ENCODE measurements at regions not wholly inside any gene's neighbourhood (a gene's known extent, or its start where the extent isn't known, plus 50 kb on each side); places are given as distances from the start of the nearest gene placed in this dataset.

GRCh38 chr7:26011039-26011696 is 140.8 kb upstream of the NFE2L3 start:
- DNase-seq = no peak

GRCh38 chr7:26013551-26014083 is 138.4 kb upstream of the NFE2L3 start:
- peak; percentile 35 for DNase-seq

DNA sequence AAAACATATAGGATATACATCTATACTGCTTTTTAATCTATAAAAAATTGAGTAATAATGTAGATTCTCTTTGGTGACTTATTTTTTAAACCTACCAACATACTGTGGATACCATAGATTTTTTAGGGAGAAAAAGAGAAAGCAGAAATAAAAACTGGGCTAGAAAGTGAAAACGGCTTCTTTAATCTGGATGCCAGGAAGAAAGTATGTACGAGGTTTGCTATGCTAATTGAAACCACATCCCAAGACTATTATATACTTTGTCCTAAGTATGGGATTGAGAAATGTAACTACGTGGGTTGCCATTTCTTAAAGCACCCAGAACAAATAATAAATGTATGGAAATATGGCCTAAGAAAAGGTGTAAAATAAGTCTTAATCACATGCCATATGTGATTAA is 129.0 kb upstream of the NFE2L3 start:
- DNase-seq = no peak

DNA sequence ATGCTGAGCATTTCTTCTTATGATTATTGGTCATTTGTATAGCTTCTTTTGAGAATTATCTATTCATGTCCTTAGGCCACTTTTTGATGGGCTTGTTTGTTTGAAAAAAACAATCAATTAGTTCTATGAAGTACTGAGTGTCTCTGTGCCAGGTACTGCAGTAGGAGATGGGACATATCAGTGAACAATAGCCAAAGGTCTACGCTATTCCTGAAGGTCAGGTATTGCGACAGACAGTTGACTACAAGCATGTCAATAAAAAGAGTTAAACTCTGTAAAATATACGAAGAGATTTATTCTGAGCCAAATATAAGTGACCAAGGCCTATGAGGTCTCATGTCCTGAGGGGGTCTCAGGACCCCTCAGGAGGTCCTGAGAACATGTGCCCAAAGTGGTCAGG is 122.1 kb upstream of the NFE2L3 start:
- DNase-seq = no peak

DNA sequence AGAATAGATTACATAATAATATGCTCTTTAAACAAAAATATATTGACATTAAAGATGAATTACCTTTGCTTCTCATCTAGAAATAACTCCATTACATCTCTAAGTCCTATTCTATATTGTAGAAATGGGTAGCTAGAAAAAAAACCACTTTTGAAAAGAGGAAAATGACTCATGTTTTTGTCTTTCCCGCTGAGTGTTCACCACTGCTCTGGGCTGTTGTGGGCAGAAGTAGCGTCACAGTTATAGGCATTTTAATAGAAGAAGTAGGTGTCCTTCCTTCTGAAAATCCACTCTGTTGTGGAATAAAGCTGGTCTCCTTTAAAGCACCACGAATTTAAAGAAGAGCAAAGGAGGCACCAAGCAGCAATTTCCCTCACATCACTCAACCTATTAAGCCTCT is 117.6 kb upstream of the NFE2L3 start:
- no peak for DNase-seq

DNA sequence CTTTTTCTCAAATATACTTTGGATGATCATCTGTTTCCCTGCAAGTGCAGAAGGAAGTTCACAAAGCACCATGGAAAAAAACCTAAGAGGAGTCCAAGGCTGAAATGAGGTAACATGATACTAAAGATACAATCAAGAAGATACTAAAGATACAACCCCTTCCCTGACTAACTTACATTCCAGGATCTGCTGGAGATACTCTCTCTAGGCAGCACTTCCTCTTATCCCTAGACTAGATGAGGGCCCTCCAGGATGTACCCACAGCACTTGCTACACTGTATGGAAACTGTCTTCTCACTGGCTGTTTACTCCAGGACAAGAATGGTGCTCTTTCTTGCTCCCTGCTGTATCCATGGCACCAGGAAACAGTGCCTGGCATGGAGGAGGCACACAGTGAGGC is 116.4 kb upstream of the NFE2L3 start:
- no peak for DNase-seq

DNA sequence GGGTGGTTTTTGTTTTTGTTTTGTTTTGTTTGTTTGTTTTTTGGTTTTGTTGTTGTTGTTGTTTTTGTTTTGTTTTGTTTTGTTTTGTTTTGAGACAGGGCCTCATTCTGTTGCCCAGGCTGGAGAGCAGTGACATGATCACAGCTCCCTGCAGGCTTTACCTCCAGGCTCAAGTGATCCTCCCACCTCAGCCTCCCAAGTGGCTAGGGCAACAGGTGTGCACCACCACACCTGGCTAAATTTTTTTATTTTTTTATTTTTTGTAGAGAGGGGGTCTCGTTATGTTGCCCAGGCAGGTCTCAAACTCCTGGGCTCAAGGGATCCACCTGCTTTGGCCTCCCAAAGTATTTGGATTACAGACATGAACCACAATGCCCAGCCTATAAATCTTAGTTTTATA is 115.9 kb upstream of the NFE2L3 start:
- no peak for DNase-seq

DNA sequence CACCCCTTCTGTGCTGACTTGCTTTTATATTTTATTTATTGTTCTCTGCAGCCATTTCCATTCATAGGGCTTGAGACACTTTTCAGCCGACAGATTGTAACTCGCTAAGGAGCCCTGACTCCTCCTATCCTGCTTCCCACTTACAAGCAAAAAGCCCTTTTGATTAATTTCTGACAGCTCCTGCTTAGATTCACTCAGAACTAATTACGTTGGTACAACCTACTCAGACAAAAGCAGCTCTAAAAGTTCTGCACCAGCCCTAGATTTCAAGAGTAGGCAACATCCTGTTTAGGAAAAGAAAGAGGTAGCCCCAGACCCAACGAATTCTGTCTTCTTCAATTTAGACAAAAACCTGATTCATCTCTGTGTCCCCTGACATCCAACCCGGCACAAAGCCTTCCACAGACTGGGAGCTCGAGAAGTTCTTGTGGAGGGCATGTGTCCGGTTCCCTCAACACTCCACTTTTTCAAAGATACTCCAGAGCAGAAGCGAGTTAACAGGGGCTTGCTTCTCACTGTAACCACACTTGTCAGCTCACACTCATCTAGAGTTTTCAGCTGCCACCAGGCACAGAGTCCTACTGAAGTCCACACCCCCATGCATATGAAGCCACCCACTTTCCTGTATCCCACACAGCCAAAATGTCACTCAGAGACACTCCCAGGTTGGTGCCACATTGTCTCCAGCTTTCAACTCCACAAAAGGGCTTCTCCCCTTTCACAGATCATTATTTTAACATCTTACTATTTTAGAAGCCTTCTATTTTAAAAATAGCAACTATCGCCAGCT is 113.6 kb upstream of the NFE2L3 start:
- no peak for DNase-seq

GRCh38 chr7:26040085-26040484 is 111.9 kb upstream of the NFE2L3 start:
- DNase-seq = no peak

GRCh38 chr7:26042237-26042636 is 109.8 kb upstream of the NFE2L3 start:
- DNase-seq = no peak

DNA sequence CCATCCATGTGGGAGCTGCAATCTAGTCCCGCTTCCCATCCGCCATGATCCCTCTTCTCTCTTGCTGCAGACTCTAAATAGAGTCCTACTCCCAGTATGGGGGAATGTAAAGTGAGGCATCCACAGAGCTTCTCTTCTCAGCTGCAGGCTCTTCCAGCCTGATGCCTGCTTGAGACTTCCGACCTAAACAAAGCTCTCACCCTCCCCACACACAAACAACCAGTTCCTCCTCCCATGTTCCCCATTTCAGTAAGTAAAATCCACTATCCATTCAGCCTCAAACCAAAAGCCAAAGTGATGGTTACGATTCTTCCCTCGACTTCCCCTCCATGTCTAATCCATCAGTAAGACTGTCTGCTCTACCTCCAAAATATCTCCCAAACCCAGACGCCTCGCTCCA is 108.2 kb upstream of the NFE2L3 start:
- DNase-seq = no peak

- DNase-seq = no peak
Measured at GRCh38 chr7:26044320-26044719, 107.7 kb upstream of the NFE2L3 start.

GRCh38 chr7:26046150-26046549 is 105.8 kb upstream of the NFE2L3 start:
- DNase-seq = no peak

- DNase-seq = no peak
Measured at GRCh38 chr7:26046878-26047277, 105.1 kb upstream of the NFE2L3 start.

GRCh38 chr7:26048663-26049062 is 103.3 kb upstream of the NFE2L3 start:
- DNase-seq = no peak

DNA sequence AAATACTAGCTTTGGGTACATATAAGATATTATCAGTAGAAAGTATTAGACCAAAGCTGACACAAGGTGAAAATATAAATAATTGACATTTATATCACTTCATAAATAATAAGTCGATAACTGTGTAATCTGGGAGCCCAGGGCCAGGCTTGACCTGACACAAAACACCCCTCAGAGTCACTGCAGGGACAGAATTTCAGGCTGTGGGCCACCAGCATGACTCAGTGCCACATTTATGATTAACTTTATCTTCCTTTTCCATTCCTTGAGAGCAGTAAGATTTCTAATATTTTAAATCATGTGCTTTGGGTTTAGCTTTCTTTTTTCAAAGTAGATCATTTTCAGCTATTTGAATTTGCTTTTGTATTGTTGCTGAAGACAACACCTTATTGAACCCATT is 102.9 kb upstream of the NFE2L3 start:
- no peak for DNase-seq

DNA sequence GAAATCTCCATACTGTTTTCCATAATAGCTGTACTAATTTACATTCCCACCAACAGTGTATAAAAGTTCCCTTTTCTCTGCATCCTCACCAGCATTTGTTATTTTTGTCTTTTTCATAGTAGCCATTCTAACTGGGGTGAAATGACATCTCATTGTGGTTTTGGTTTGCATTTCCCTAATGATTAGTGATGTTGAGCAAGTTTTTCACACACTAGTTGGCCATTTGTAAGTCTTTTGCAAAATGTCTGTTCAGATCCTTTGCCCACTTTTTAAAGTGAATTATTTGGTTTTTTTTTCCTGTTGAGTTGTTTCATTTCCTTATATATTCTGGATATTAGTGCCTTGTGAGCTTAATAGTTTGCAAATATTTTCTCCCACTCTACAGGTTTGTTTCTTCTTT is 101.0 kb upstream of the NFE2L3 start:
- no peak for DNase-seq

DNA sequence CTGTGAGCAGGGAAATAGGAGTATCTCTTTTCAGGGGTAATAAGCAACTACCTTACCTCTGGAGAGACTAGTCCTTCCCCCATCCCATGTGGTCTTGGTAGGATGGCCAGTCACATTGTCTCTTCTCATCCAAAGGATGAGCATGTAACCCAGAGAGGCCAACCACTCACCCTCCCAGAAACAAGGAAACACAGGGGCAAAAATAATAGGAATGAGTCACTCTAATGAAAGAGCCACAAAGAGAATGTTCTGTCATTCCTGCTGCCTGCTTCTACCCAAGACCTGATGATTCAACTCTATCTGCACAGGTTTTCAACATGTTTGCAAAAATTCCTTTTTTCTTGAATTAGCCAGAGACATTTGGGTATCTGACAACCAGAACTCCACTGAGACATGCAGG is 99.3 kb upstream of the NFE2L3 start:
- DNase-seq = no peak

GRCh38 chr7:26054386-26054785 is 97.6 kb upstream of the NFE2L3 start:
- no peak for DNase-seq

DNA sequence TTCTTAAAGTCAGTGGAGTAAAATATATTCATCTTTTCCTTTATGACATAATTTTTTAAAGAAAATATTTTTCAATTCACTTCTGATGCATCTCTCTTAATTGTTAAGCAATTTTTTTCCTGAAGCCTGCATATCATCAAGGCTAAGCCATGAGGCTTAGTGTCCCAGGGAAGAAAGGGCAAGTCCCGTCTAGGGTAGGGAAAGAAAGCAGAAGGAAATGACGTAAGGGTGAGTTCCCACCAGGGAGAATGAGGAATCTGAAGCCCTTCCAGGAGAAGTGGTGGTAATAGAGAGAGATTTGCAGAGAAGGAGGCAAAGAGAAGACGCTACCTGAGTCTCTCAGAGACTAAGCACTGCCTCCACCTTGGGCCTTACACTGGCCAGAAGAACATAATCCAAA is 96.8 kb upstream of the NFE2L3 start:
- DNase-seq = no peak

DNA sequence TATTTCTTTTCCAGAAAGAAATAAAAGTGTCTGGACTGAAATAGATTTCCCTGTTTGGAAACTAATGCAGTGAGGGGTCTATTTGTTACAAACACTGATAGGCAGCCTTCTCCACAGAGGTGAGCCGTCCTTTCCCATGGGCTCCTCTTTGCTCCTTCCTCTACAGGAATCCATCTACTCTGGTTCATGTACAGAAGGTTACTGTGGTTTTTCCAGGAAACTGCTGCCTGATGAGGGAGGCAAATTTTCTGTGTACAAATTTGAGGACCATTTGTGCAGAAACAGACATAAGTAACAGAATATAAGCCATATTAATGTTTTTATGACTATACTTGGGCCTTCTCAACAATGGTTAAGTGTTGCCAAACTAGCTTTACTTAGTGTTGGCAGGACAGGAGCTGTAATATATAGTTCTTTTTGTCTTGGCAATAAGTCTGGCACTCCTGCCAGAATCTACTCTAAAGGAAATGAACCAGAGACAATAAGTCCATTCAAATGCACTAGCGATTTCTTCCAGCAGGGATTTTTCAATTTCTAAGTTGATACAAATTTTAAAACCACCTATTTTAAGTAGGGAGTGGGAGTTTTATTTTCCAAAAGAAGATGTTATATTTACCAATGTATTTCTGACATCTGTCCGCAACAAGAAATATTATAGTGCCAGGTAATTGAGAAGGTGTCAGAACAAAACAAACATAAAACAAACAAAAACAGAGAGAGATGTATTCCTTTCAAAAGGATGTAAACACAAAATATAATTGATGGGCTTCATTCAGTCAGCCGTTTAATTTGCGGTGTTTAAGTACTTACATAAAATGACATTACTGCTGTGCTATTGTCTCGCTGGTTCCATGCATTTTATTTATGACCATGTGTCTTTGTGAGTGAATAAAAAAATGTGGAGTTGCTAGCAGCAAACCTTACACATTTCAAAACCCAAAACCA is 91.0 kb upstream of the NFE2L3 start:
- peak; percentile 88 for DNase-seq

GRCh38 chr7:26061678-26062603 is 90.1 kb upstream of the NFE2L3 start:
- peak; percentile 88 for DNase-seq

Data from DMS79 (cell line).